ENCODE measurements at regions not wholly inside any gene's neighbourhood (a gene's known extent, or its start where the extent isn't known, plus 50 kb on each side); places are given as distances from the start of the nearest gene placed in this dataset.

DNA sequence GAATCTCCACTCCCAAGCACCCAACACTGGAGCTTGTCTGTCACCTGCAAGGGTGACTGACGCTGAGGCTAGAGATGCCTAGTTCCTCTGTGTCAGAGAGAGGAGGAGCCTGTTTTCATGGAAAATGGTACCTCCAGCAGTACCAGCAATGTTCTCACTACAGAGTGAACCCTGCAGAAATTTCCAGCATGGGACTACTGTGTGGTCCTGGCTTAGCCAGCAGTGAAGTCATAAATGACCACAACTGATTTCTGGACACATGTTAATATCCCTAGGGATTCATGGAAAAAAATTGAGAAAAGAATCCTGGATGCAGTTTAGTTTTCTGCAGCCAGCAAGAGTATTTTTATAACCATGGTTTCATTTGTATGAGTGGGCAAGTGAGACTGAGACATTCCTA lies 468.1 kb downstream of the CD83 start:
- Histone ChIP-seq H3K4me3 (no peak overlapping the region), H3K9ac (ENCODE audit: insufficient read depth in 1 of 2, low read length in 2 of 2) (no peak overlapping the region), H3K4me1 (ENCODE audit: control insufficient read depth in 5 of 5, insufficient read depth in 5 of 5, low read length in 5 of 5) (no peaks in the 10 kb centered on the region), H3K36me3 (ENCODE audit: control insufficient read depth in 4 of 4, insufficient read depth in 4 of 4, low read length in 4 of 4) (no peaks in the 10 kb centered on the region), H3K27me3 (ENCODE audit: control insufficient read depth in 3 of 3, insufficient read depth in 3 of 3, low read length in 2 of 3) (no peaks in the 10 kb centered on the region), H3K27ac (ENCODE audit: low read depth in 1 of 2, low read length in 1 of 2) (no peak overlapping the region), H3K9me3 (ENCODE audit: control insufficient read depth in 4 of 4, insufficient read depth in 3 of 4, low read length in 3 of 4) (no peaks in the 10 kb centered on the region)
- DNase-seq = no peak
- WGBS, 2 donors = 84 to 88% methylated on average over 1 of the region's 1 CpG
- no peak for ATAC-seq (ENCODE audit: insufficient read depth, low FRiP score)
- TF ChIP-seq, protein P1, sequence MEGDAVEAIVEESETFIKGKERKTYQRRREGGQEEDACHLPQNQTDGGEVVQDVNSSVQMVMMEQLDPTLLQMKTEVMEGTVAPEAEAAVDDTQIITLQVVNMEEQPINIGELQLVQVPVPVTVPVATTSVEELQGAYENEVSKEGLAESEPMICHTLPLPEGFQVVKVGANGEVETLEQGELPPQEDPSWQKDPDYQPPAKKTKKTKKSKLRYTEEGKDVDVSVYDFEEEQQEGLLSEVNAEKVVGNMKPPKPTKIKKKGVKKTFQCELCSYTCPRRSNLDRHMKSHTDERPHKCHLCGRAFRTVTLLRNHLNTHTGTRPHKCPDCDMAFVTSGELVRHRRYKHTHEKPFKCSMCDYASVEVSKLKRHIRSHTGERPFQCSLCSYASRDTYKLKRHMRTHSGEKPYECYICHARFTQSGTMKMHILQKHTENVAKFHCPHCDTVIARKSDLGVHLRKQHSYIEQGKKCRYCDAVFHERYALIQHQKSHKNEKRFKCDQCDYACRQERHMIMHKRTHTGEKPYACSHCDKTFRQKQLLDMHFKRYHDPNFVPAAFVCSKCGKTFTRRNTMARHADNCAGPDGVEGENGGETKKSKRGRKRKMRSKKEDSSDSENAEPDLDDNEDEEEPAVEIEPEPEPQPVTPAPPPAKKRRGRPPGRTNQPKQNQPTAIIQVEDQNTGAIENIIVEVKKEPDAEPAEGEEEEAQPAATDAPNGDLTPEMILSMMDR (IDR thresholded peaks at IDR 0.05; ENCODE audit: control extremely low read depth, extremely low read depth) = no peak

DNA sequence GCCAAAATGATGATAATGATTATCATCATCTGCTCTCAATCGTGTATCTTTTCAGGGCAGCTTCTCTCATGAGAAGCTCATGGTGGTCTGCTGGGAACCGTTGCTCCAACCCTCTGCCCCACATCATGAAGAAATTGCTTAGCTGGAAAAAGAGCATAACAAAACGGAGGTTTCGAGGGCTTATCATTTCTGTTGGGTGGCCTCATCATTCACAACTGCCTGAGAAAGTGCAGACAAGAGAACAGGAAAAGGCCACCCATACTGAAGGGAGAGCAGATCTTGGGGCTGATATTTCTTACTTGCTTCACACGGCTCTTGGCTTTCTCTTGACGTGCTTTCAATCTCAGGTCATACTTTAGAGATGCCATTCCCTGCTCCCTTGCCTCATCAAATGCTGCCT lies 471.6 kb downstream of the CD83 start:
- Histone ChIP-seq H3K27me3 (ENCODE audit: control insufficient read depth in 3 of 3, insufficient read depth in 3 of 3, low read length in 2 of 3) (no peaks in the 10 kb centered on the region), H3K27ac (ENCODE audit: low read depth in 1 of 2, low read length in 1 of 2) (no peak overlapping the region), H3K4me1 (ENCODE audit: control insufficient read depth in 5 of 5, insufficient read depth in 5 of 5, low read length in 5 of 5) (no peaks in the 10 kb centered on the region), H3K4me3 (no peak overlapping the region), H3K9me3 (ENCODE audit: control insufficient read depth in 4 of 4, insufficient read depth in 3 of 4, low read length in 3 of 4) (no peaks in the 10 kb centered on the region), H3K9ac (ENCODE audit: insufficient read depth in 1 of 2, low read length in 2 of 2) (no peak overlapping the region), H3K36me3 (ENCODE audit: control insufficient read depth in 4 of 4, insufficient read depth in 4 of 4, low read length in 4 of 4) (no peaks in the 10 kb centered on the region)
- 74 to 82% methylated on average over 6 of the region's 6 CpGs for WGBS, 2 donors
- no peak for DNase-seq
- no peak for ATAC-seq (ENCODE audit: insufficient read depth, low FRiP score)
- TF ChIP-seq, protein P1 (IDR thresholded peaks at IDR 0.05; ENCODE audit: control extremely low read depth, extremely low read depth) = no peak

DNA sequence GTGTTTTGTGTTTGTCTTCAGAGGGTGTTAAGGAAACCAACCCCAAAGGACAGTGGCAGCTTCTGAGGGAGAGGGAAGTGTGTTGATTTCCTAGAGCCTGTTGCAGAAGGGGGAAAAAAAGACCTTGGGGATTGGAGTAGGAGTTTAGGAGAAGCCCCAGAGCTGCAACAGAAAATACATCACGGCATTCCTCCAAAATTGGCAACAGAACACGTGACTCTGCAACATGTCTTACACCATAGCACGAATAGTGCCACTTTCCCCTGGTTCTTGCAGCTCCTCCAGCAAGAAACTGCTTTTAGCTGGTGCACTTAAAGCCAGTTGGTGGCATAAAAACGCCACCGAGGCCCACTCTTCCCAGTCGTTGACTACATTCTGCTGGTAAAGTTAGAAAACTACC lies 473.0 kb downstream of the CD83 start:
- TF ChIP-seq, protein P1 (IDR thresholded peaks at IDR 0.05; ENCODE audit: control extremely low read depth, extremely low read depth) = no peak
- Histone ChIP-seq H3K27me3 (ENCODE audit: control insufficient read depth in 3 of 3, insufficient read depth in 3 of 3, low read length in 2 of 3) (no peaks in the 10 kb centered on the region), H3K4me3 (no peak overlapping the region), H3K27ac (ENCODE audit: low read depth in 1 of 2, low read length in 1 of 2) (no peak overlapping the region), H3K9me3 (ENCODE audit: control insufficient read depth in 4 of 4, insufficient read depth in 3 of 4, low read length in 3 of 4) (no peaks in the 10 kb centered on the region), H3K9ac (ENCODE audit: insufficient read depth in 1 of 2, low read length in 2 of 2) (no peak overlapping the region), H3K36me3 (ENCODE audit: control insufficient read depth in 4 of 4, insufficient read depth in 4 of 4, low read length in 4 of 4) (no peaks in the 10 kb centered on the region), H3K4me1 (ENCODE audit: control insufficient read depth in 5 of 5, insufficient read depth in 5 of 5, low read length in 5 of 5) (no peaks in the 10 kb centered on the region)
- 48 to 59% methylated on average over 6 of the region's 6 CpGs for WGBS, 2 donors
- no peak for ATAC-seq (ENCODE audit: insufficient read depth, low FRiP score)
- DNase-seq = no peak

DNA sequence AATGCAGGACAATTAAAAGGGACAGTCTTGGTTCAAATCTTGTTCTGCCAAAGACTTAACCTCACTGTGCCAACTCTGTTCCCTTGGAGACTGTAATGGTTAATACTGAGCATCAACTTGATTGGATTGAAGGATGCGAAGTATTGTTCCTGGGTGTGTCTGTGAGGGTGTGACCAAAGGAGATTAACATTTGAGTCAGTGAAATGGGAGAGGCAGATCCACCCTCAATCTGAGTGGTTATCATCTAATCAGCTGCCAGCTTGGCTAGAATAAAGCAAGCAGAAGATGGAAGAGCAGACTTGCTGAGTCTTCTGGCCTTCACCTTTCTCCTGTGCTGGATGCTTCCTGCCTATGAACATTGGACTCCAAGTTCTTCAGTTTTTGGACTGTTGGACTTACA lies 474.4 kb downstream of the CD83 start:
- TF ChIP-seq, protein P1 (IDR thresholded peaks at IDR 0.05; ENCODE audit: control extremely low read depth, extremely low read depth) = no peak
- Histone ChIP-seq H3K9ac (ENCODE audit: insufficient read depth in 1 of 2, low read length in 2 of 2) (no peak overlapping the region), H3K27ac (ENCODE audit: low read depth in 1 of 2, low read length in 1 of 2) (no peak overlapping the region), H3K27me3 (ENCODE audit: control insufficient read depth in 3 of 3, insufficient read depth in 3 of 3, low read length in 2 of 3) (no peaks in the 10 kb centered on the region), H3K4me1 (ENCODE audit: control insufficient read depth in 5 of 5, insufficient read depth in 5 of 5, low read length in 5 of 5) (no peaks in the 10 kb centered on the region), H3K9me3 (ENCODE audit: control insufficient read depth in 4 of 4, insufficient read depth in 3 of 4, low read length in 3 of 4) (no peaks in the 10 kb centered on the region), H3K36me3 (ENCODE audit: control insufficient read depth in 4 of 4, insufficient read depth in 4 of 4, low read length in 4 of 4) (no peaks in the 10 kb centered on the region), H3K4me3 (no peak overlapping the region)
- WGBS, 2 donors = 92 to 100% methylated on average over 1 of the region's 1 CpG
- ATAC-seq (ENCODE audit: insufficient read depth, low FRiP score) (no peak), DNase-seq (no peak)
